Liver (tissue), 8 donors: ENCODE measurements at regions not wholly inside any gene's neighbourhood (a gene's known extent, or its start where the extent isn't known, plus 50 kb on each side); places are given as distances from the start of the nearest gene placed in this dataset.

Source experiments
- DNase-seq: peaks from one replicate; pipeline ENCODE4 v3.0.0-alpha.2; 2017; ENCODE audit warnings: low spot score
- H3K27ac ChIP-seq, 2 donors: one replicate each; pipeline ENCODE4 v1.7.0; 2013; ENCODE audit warnings: inconsistent platforms in 2 of 2, low read length in 2 of 2, control low read depth in 1 of 2, low read depth in 1 of 2, mild to moderate bottlenecking in 1 of 2
- H3K27me3 ChIP-seq, 4 donors: one replicate each; pipeline versions ENCODE4 v1.6.1 to v1.7.0; 2013; ENCODE audit warnings: low read length in 3 of 4, inconsistent platforms in 1 of 4, mild to moderate bottlenecking in 1 of 4, moderate library complexity in 1 of 4; ENCODE audit not compliant: control insufficient read depth in 4 of 4, insufficient read depth in 4 of 4
- H3K36me3 ChIP-seq, 4 donors: one replicate each; pipeline versions ENCODE4 v1.6.1 to v1.7.0; 2013; ENCODE audit warnings: low read length in 3 of 4, mild to moderate bottlenecking in 3 of 4, low read depth in 1 of 4, moderate library complexity in 1 of 4; ENCODE audit not compliant: control insufficient read depth in 4 of 4, insufficient read depth in 3 of 4
- H3K4me1 ChIP-seq, 4 donors: one replicate each; pipeline versions ENCODE4 v1.6.1 to v1.7.0; 2013; ENCODE audit warnings: low read length in 3 of 4, mild to moderate bottlenecking in 3 of 4, moderate library complexity in 1 of 4; ENCODE audit not compliant: control insufficient read depth in 4 of 4, insufficient read depth in 4 of 4
- H3K4me3 ChIP-seq, 3 donors: one replicate each; pipeline versions ENCODE4 v1.6.1 to v1.7.0; 2013; ENCODE audit warnings: low read length in 3 of 3, control low read depth in 1 of 3, low read depth in 1 of 3, mild to moderate bottlenecking in 1 of 3
- H3K9ac ChIP-seq, 2 donors: one replicate each; pipeline ENCODE4 v1.7.0; 2013; ENCODE audit warnings: low read length in 2 of 2, mild to moderate bottlenecking in 2 of 2, moderate library complexity in 2 of 2, control low read depth in 1 of 2, low read depth in 1 of 2
- H3K9me3 ChIP-seq, 4 donors: one replicate each; pipeline versions ENCODE4 v1.6.1 to v1.7.0; 2013; ENCODE audit warnings: low read length in 3 of 4; ENCODE audit not compliant: control insufficient read depth in 4 of 4
- ATF3 ChIP-seq: IDR thresholded peaks from 2 replicates; pipeline ENCODE4 v1.6.1; 2016; ENCODE audit warnings: antibody characterized with exemption
- CTCF ChIP-seq: fragments of 150-350 bp; IDR thresholded peaks from 2 replicates; pipeline ENCODE4 v1.5.1; 2017; ENCODE audit warnings: improper control_type of control experiment, low read depth, low read length; ENCODE audit not compliant: missing input control
- EGR1 ChIP-seq, 2 donors: IDR thresholded peaks; 2 replicates each; pipeline ENCODE4 v1.6.1; 2016 to 2018; ENCODE audit warnings: antibody characterized with exemption in 2 of 2, low read depth in 2 of 2
- FOXA1 ChIP-seq: IDR thresholded peaks from 2 replicates; pipeline ENCODE4 v1.6.1; 2016; ENCODE audit warnings: antibody characterized with exemption
- FOXA2 ChIP-seq: IDR thresholded peaks from 2 replicates; pipeline ENCODE4 v1.6.1; 2016; ENCODE audit warnings: antibody characterized with exemption
- GABPA ChIP-seq, 2 donors: IDR thresholded peaks in 1 of 2; conservative IDR thresholded peaks in 1 of 2; 2 replicates each; pipeline ENCODE4 v1.6.1; 2016; ENCODE audit warnings: antibody characterized with exemption in 2 of 2, mild to moderate bottlenecking in 1 of 2, moderate library complexity in 1 of 2
- HNF4A ChIP-seq, 2 donors: conservative IDR thresholded peaks; 2 replicates each; pipeline ENCODE4 v1.6.1; 2016; ENCODE audit warnings: antibody characterized with exemption in 2 of 2, mild to moderate bottlenecking in 2 of 2
- HNF4G ChIP-seq: IDR thresholded peaks from 2 replicates; pipeline ENCODE4 v1.6.1; 2016; ENCODE audit warnings: antibody characterized with exemption
- JUND ChIP-seq, 2 donors: IDR thresholded peaks; 2 replicates each; pipeline ENCODE4 v1.6.1; 2016; ENCODE audit warnings: antibody characterized with exemption in 2 of 2
- MAX ChIP-seq: IDR thresholded peaks from 2 replicates; pipeline ENCODE4 v1.6.1; 2016; ENCODE audit warnings: antibody characterized with exemption
- NR2F2 ChIP-seq: IDR thresholded peaks from 2 replicates; pipeline ENCODE4 v1.6.1; 2016; ENCODE audit warnings: antibody characterized with exemption
- RAD21 ChIP-seq, 2 donors: IDR thresholded peaks; 2 replicates each; pipeline ENCODE4 v1.6.1; 2016; ENCODE audit warnings: antibody characterized with exemption in 2 of 2, mild to moderate bottlenecking in 2 of 2
- REST ChIP-seq: IDR thresholded peaks from 2 replicates; pipeline ENCODE4 v1.6.1; 2016; ENCODE audit warnings: antibody characterized with exemption, mild to moderate bottlenecking
- RXRA ChIP-seq, 2 donors: IDR thresholded peaks; 2 replicates each; pipeline ENCODE4 v1.6.1; 2017 to 2018; ENCODE audit warnings: antibody characterized with exemption in 2 of 2, mild to moderate bottlenecking in 1 of 2
- SP1 ChIP-seq: IDR thresholded peaks from 2 replicates; pipeline ENCODE4 v1.6.1; 2018; ENCODE audit warnings: antibody characterized with exemption, mild to moderate bottlenecking
- TAF1 ChIP-seq: conservative IDR thresholded peaks from 2 replicates; pipeline ENCODE4 v1.6.1; 2016; ENCODE audit warnings: antibody characterized with exemption, mild to moderate bottlenecking
- YY1 ChIP-seq: IDR thresholded peaks from 2 replicates; pipeline ENCODE4 v1.6.1; 2016; ENCODE audit warnings: antibody characterized with exemption, mild to moderate bottlenecking
- ZBTB33 ChIP-seq: IDR thresholded peaks from 2 replicates; pipeline ENCODE4 v1.6.1; 2016; ENCODE audit warnings: antibody characterized with exemption
- WGBS: extraction: QIAGEN DNeasy Blood & Tissue Kit; methylation state at CpG from one replicate; pipeline ENCODE4 v1.1.7; 2013; 5-methylcytosine and 5-hydroxymethylcytosine counted together
- donor health status: healthy.
- donor health status: healthy.
- donor health status: healthy.
- donor health status: healthy.
- donor health status: healthy.

- no peaks in the 10 kb centered on the region for H3K36me3 ChIP-seq
- TF ChIP-seq SP1 (no peak), FOXA1 (no peak), RAD21 (IDR thresholded peaks at IDR 0.05) (no peak), CTCF (no peak), EGR1 (IDR thresholded peaks at IDR 0.05; ENCODE audit: low read depth in 2 of 2) (no peak), REST (no peak), HNF4G (no peak), GABPA (IDR thresholded peaks at IDR 0.05 in 1 of 2, conservative IDR thresholded peaks at IDR 0.05 in 1 of 2) (no peak), FOXA2 (no peak), HNF4A (conservative IDR thresholded peaks at IDR 0.05) (no peak), RXRA (IDR thresholded peaks at IDR 0.05) (no peak), TAF1 (no peak), ZBTB33 (no peak), JUND (IDR thresholded peaks at IDR 0.05) (no peak), YY1 (no peak), ATF3 (no peak), NR2F2 (no peak), MAX (no peak)
- DNase-seq, result no peak
- H3K4me1 ChIP-seq, result no peaks in the 10 kb centered on the region
- no peaks in the 10 kb centered on the region for H3K9me3 ChIP-seq
- H3K27ac ChIP-seq, result no peak overlapping the region
- 81% methylated on average over 2 of the region's 2 CpGs for WGBS
- H3K4me3 ChIP-seq, result no peak overlapping the region
- H3K9ac ChIP-seq, result no peak overlapping the region
- no peaks in the 10 kb centered on the region for H3K27me3 ChIP-seq
These were observed 322.1 kb upstream of the LYPLAL1 start for GRCh38 chr1:218851586-218851985.

- Histone ChIP-seq H3K9ac (no peak overlapping the region), H3K4me3 (no peak overlapping the region), H3K27ac (no peak overlapping the region), H3K27me3 (no peaks in the 10 kb centered on the region), H3K4me1 (no peaks in the 10 kb centered on the region), H3K9me3 (no peaks in the 10 kb centered on the region), H3K36me3 (no peaks in the 10 kb centered on the region)
- TF ChIP-seq NR2F2 (no peak), CTCF (no peak), JUND (IDR thresholded peaks at IDR 0.05) (no peak), FOXA1 (no peak), SP1 (no peak), YY1 (no peak), HNF4A (conservative IDR thresholded peaks at IDR 0.05) (no peak), GABPA (IDR thresholded peaks at IDR 0.05 in 1 of 2, conservative IDR thresholded peaks at IDR 0.05 in 1 of 2) (no peak)
- 84% methylated on average over 4 of the region's 4 CpGs for WGBS
- no peak for DNase-seq
These were observed 321.2 kb upstream of the LYPLAL1 start for GRCh38 chr1:218852527-218852926.
